ENCODE measurements at regions not wholly inside any gene's neighbourhood (a gene's known extent, or its start where the extent isn't known, plus 50 kb on each side); places are given as distances from the start of the nearest gene placed in this dataset.

DNA sequence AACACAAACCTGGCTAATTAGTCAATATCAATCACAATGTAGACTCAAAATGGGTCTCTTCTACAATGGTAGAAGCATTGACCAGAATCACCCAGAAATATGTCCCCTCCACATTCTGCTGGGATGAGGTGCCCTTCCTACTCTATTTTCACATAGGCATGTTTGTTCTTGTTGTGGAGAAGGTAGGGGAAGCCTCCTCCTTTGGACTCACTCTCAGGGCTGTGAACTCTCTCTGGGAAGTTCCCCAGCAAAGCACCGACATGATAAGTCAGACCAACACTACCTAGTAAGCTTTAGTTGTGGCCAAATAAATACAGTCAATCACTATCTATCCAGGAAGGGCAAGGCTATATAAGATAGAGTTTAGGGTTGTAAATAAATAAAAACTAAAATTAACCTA lies 194.5 kb upstream of the UBL3 start:
- POLR2A ChIA-PET, result no interaction called here
- no peak for DNase-seq (ENCODE audit: low read depth, low spot score)
- CTCF ChIA-PET, result interaction anchor here (1.5 kb wide), 1 partner anchor 68 kb away, joined by 4 read pairs; no protein-coding TSS in a partner anchor
- H3K27me3 ChIP-seq (ENCODE audit: control insufficient read depth, insufficient read depth, low read length), result no peaks in the 10 kb centered on the region
- no peak overlapping the region for H3K4me3 ChIP-seq (ENCODE audit: low read depth, low read length)
- H3K27ac ChIP-seq (ENCODE audit: low read depth, low read length), result no peak overlapping the region
- no peaks in the 10 kb centered on the region for H3K9me3 ChIP-seq (ENCODE audit: control insufficient read depth, insufficient read depth, low read length)
- no peak for TF ChIP-seq CTCF (IDR thresholded peaks at IDR 0.05; ENCODE audit: low read depth, low read length)

DNA sequence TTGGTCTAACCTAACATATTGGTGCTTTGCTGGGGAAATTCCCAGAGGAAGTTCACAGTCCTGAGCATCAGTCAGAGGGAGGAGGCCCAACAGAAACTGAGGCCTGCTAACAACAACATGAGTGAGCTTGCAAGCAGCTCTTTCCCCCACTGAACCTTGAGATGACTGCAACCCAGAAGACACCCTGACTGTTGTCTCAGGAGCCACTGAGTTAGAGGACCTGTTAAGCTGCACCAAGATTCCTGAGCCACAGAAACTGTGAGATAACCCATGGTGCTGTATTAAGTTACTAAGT lies 193.2 kb upstream of the UBL3 start:
- no peak for TF ChIP-seq CTCF (IDR thresholded peaks at IDR 0.05; ENCODE audit: low read depth, low read length)
- Histone ChIP-seq H3K27me3 (ENCODE audit: control insufficient read depth, insufficient read depth, low read length) (no peaks in the 10 kb centered on the region), H3K27ac (ENCODE audit: low read depth, low read length) (no peak overlapping the region), H3K4me3 (ENCODE audit: low read depth, low read length) (no peak overlapping the region), H3K9me3 (ENCODE audit: control insufficient read depth, insufficient read depth, low read length) (no peaks in the 10 kb centered on the region)
- ChIA-PET CTCF (interaction anchor here (0.7 to 1.2 kb wide), 2 partner anchors 12 to 120 kb away, joined by 3 to 4 read pairs; no protein-coding TSS in a partner anchor), POLR2A (no interaction called here)
- DNase-seq (ENCODE audit: low read depth, low spot score), result no peak

DNA sequence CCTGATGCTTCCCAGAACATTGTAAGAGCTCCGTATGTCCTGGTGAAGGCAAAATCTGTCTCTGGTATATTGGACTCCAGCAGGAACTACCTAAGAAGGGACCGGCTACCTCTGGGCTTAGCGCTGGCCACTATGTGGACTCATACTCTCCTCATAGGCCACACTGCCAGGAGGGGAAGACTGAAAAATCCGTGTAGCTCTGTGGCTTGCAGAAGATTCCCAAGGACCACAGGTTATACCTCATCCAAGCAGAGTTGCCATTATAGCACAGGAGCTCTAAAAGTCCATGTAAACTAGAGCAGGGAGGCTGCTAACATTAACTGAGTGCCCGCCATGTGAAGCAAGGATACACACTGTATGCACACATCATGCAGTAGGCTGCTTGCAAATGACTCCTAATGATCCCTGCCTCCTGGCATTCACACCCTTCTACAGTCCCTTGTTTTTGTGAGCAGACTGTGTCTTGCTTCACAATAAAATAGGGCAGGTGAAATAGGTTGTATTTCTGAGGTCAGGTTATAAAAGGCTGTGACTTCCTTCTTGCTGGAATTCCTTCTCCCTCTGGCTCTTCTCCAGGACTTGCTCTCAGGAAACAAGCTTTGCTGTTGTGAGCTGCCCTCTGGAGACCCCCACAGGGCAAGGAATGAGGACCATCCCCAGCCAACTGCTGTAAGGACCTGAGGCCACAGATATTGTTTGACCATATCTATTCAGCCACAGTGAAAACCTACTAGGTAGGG lies 192.6 kb upstream of the UBL3 start:
- no peaks in the 10 kb centered on the region for H3K9me3 ChIP-seq (ENCODE audit: control insufficient read depth, insufficient read depth, low read length)
- TF ChIP-seq CTCF (IDR thresholded peaks at IDR 0.05; ENCODE audit: low read depth, low read length), result no peak
- DNase-seq (ENCODE audit: low read depth, low spot score), result no peak
- ChIA-PET POLR2A (no interaction called here), CTCF (interaction anchor here (1.2 kb wide), 1 partner anchor 119 kb away, joined by 4 read pairs; no protein-coding TSS in a partner anchor)
- no peak overlapping the region for H3K27ac ChIP-seq (ENCODE audit: low read depth, low read length)
- H3K4me3 ChIP-seq (ENCODE audit: low read depth, low read length), result no peak overlapping the region
- no peaks in the 10 kb centered on the region for H3K27me3 ChIP-seq (ENCODE audit: control insufficient read depth, insufficient read depth, low read length)

GRCh38 chr13:30042272-30042671 lies 191.9 kb upstream of the UBL3 start:
- no peaks in the 10 kb centered on the region for H3K27me3 ChIP-seq (ENCODE audit: control insufficient read depth, insufficient read depth, low read length)
- no peak overlapping the region for H3K27ac ChIP-seq (ENCODE audit: low read depth, low read length)
- H3K4me3 ChIP-seq (ENCODE audit: low read depth, low read length), result no peak overlapping the region
- ChIA-PET CTCF (no interaction called here), POLR2A (no interaction called here)
- TF ChIP-seq CTCF (IDR thresholded peaks at IDR 0.05; ENCODE audit: low read depth, low read length), result no peak
- no peak for DNase-seq (ENCODE audit: low read depth, low spot score)
- H3K9me3 ChIP-seq (ENCODE audit: control insufficient read depth, insufficient read depth, low read length), result no peaks in the 10 kb centered on the region

DNA sequence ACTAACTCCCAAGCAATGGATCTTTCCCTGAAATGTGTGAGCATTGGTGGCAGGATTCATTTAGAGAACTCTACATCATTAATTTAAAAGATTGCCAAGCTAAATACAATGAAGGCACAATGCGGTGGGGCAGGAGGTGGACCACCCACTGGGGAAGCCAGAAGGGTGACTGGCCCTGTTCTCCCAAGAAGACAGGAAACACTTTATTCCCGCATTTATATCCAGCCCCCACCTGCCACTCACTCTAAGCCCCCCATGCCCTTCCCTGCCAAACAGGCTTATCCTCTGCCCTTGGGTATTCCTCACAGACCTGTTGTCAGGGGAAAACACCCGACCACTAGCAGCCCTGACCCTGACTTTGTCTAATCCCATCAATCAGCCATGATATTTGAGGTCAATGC lies 189.1 kb upstream of the UBL3 start:
- Histone ChIP-seq H3K4me3 (ENCODE audit: low read depth, low read length) (no peak overlapping the region), H3K27ac (ENCODE audit: low read depth, low read length) (no peak overlapping the region), H3K9me3 (ENCODE audit: control insufficient read depth, insufficient read depth, low read length) (no peaks in the 10 kb centered on the region), H3K27me3 (ENCODE audit: control insufficient read depth, insufficient read depth, low read length) (no peaks in the 10 kb centered on the region)
- no peak for DNase-seq (ENCODE audit: low read depth, low spot score)
- ChIA-PET POLR2A (no interaction called here), CTCF (interaction anchor here (1.3 kb wide), 1 partner anchor 16 kb away, joined by 4 read pairs; no protein-coding TSS in a partner anchor)
- no peak for TF ChIP-seq CTCF (IDR thresholded peaks at IDR 0.05; ENCODE audit: low read depth, low read length)

Measured in AG04450 (cell line).